NOMO-1 (cell line): ENCODE measurements at regions not wholly inside any gene's neighbourhood (a gene's known extent, or its start where the extent isn't known, plus 50 kb on each side); places are given as distances from the start of the nearest gene placed in this dataset.

Experiments
- DNase-seq, 2 experiments: peaks; one replicate each; lab custom pipeline; 2025; ENCODE audit not compliant: unreplicated experiment in 2 of 2; lab: John Stamatoyannopoulos, UW

DNA sequence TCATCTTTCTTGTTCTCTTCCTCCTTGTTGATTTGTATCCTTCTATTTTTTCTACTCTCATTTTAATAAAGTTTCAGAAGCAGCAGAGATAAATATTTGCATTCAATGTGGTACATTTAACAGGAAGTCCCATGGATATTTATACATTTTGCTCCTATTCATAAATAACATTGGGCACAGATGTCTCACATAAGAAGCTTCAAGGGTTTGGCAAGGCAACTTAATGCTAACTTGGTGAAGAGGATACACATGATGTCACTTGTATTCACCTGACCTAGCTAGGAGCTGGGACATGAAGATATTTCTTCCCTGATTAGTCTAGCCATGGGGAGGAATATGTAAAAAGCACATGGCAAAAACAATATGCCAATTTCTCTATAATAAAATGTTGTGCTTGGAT is 65.1 kb upstream of the DUSP10 start:
- no peak for DNase-seq

DNA sequence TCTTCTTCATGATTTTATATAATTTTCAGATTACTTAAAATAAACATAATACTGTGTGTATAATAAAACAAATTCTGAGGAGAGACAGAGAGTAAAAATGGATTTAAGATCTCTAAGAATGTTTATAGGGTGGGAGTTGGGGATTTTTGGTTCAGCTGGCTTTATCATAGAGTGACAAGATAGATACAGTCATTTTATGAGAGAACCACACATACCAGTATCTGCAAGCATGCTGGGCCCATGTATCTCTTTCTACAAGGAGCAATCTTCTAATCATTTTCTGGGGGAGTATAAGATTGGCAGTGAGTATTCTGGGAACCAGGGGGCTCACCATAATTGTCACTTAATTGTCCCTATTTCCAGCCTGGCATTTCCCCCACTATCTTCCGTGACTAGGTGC is 64.3 kb upstream of the DUSP10 start:
- DNase-seq = no peak

DNA sequence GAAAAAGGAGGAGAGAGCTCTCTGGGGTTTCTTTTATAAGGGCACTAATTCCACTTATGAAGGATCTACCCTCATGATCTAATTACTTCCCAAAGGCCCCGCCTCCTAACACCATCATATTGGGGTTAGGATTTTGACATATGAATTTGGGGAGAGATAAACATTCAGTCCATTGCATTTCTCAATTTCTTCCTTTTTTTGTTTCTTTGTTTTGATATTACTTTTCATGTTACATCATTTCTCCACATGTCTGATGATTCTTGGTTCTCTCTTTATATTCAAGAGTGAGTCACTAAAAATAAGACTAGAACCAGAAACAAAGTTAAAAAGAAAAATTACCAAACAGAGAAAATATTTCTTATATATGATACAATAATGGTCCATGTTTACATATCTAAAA is 63.2 kb upstream of the DUSP10 start:
- no peak for DNase-seq

DNA sequence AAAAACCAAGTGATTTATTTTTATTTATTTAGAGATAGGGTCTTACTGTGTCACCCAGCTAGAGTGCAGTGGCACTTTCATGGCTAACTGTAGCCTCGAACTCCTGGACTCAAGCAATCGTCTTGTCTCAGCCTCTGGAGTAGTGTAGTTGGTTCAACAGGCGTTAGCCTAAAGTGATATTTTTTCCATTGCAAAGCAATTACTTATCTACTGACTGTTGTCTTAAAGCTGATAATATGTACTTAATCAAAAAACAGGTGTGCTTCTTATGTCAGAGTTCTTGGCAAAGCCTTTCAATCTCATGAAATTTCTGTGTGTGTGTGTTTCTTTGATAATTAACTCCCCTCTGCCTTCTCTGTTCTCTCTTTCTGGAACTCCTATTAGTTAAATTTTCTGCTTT is 62.4 kb upstream of the DUSP10 start:
- no peak for DNase-seq

DNA sequence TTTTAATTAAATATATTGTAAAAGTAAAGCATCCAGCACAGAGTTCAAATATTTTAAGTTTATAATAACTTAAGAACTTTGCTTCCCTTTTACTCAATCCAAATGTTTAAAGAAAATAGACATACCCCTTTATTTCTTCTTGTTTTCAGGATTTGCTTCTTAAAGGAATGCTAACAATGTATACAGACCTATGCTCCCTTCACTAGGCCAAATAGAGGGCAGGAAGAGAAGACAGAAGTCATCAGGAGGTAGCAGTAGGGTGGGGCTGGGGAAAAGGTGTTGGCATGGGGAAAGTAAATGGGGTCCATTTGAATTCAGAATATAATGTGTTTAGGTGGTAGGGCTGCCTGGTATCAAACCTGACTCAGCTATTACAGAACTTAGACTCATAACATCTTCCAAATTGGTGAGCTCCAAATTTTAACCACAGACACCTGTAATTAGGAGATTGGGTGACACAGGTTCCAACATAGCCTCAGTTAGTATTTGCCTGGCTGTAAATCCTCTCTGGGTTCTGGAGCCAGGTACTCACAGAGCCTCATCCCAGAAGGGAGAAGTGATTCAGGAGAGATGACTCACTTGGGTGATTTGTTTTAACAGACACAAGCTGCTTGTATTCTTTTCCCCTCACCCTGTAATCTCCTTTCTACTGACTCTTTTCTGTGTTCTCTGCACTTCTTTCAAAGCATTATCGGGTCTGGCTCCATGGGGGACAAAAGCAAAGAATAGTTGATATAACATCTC is 60.1 kb upstream of the DUSP10 start:
- no peak for DNase-seq

DNA sequence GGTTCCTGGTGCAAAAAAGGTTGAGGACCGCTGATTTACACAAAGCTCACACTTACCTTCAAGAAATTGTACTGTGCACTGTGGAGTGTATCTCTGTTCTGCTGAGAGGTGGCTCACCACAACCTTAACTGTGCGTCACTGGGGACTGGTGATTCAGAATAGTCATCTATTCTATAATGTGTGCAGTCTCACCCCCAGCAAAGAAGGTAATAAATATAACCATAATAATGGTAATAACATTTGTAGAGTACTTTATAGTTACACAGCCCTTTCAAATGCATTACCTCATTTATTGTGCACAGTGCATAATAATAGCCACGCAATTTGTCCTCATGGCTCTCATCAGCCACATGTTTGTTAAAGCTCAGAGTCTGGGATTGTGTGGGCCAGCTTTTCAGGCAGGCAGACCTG is 59.4 kb upstream of the DUSP10 start:
- no peak for DNase-seq

DNA sequence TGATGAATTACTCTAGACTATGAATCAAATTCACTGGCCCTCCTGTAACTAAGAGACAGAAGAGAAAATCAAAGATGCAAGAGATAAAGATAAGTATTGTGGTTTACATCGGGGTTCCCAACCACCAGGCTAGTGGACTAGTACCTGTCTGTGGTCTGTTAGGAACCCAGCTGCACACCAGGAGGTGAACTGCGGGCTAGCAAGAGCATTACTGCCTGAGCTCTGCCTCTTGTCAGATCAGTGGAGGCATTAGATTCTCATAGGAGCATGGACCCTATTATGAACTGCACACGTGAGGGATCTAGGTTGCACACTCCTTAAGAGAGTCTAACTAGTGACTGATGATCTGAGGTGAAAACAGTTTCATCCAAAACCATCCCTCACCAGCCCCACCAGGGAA is 58.9 kb upstream of the DUSP10 start:
- DNase-seq = no peak

DNA sequence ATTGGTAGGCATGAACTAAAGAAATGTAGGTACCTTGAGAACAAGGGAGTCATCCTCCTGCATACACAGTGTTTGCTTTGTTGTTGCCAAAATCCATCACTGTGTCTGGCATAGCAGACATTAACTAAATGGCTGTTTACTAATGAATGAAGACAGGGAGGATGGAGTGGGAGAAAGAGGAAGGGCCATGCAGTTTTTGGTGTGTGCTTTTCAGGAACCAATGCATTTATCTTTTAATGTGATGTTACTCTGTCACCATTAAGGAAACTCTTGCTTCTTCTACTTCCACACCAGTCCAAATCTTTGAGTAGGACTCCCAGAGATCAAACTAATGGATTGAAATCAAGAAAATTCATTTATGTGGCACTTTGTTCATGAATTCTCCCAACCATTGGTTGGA is 55.6 kb upstream of the DUSP10 start:
- no peak for DNase-seq

DNA sequence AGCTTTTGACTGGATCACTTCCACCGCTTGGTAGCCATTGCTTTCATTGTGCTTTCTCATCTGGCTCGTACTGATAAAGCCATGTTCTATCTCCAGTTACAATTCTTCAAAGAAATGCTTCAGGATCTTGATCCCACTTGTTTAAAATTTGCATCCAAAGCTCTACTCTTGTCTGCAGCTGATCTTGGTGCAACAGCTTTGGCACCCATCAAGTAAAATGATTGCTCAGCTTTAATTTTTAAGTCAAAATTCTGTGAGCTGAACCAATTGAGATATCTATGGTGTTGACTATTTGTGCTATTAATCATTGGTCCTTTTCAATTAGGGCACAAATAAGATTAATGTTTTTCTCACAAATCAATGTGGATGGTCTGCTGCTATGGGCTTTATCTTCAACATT is 54.8 kb upstream of the DUSP10 start:
- DNase-seq = no peak

DNA sequence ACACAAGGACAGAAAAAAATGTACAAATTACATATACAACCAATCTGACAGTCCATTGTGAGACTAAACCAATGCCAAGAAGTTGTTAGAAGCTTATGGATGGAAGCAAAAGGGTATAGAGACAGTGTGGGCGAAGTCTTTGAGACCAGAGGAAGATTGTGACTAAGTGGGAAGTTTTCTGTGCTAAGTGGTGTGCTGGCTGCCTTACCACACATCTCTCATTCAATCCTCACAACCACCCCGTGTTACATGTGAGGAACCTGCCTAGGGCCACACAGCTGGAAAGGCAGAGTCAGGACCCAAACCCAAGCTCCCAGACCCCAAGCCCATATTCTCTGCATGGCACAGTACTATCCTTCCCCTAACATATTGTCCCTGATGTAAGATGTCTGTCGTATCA is 53.5 kb upstream of the DUSP10 start:
- DNase-seq = no peak

DNA sequence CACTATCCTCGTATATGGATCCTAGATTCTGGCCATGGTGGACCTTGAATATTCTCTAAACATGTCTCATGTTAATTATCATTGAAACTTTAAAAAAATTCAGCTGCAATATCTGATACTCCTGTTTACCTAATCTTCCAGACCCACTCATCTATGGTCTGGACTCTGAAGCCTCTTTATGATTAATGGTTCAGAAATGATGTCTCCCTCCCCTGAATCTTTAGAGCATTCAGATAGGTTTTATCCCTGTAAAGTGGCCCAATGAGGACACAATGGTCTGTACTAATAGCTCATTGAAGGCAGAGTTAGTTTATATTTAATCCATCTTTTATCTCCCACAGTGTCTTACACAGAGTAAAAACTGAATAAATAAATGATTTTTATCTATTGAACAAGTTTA is 53.0 kb upstream of the DUSP10 start:
- no peak for DNase-seq

DNA sequence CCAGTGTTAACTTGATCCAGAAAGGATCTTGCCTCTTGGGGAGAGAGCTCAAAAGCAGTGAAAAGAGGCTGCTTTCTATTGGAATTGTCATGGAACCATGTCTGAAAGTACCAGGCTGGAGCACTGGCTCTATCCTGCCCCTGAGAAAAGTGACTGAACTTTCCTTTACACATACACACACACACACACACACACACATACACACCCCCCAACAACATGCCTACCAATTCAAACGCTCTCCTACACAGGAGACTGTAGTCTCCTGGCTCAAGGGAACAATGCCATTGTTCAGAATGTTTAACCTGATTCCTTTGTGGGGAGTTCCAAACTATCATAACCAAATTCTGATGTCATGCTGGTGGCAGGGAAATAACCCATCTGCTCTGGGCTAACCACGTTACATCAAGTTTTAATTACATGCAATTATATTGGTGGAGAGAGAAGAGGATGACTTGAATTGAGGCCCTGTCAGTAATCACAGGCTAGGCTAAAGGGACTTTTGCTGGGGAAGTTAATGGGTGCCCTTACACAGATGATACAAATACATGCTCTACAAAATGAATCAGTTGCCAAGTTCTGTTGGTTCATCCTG is 52.3 kb upstream of the DUSP10 start:
- peak; percentile 69 to 83 for DNase-seq

DNA sequence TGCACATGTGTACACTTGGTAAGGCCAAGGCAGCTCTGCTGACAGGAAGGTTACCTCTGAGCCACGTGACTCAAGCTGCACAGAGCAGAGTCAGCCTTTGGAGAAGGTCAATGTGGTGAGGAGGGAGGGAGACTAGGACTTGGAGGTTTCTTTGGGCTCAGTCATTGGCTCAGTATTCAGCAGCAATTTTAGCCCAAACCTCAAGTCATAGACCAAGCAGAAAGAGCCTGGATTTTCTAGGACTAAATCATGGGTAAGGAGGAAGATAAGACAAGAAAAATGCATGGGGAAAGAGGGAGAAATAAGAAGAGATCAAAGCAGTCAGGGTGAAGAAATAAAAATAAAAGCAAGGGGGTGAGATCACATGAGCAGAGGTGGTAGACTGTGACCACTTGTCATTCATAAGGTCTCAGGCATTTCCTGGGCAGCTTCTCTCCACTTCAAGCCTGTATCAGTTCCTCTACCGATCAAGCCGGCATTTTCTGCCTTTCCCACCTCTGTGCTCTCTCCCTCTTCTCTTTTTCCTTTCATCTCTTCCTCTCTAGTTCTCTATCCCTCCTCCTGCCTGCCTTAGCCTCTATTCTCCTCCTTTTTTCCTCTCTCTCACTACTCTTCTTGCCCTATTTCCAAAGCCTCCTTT is 51.7 kb upstream of the DUSP10 start:
- peak; percentile 18 to 38 for DNase-seq

DNA sequence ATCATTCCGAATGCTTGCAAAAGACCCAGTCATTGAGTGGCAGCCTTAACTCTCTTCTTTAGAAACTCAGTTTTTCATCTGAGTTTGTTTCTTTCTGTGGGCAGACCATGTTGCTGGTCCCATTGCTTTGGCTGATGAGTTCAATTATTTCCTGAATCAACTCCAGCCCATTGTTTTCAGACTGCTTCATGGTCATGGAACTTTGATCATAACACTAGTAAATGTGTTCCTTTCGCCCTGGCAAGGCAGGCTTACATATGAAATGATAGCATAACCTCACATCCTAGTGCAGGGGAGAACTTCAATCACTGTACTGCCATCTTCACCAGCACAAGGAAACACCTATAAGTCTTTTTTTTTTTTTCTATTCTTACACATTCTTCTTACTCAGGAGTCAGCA is 50.0 kb upstream of the DUSP10 start:
- DNase-seq = no peak
